OCI-LY1 (cell line): ENCODE measurements at regions not wholly inside any gene's neighbourhood (a gene's known extent, or its start where the extent isn't known, plus 50 kb on each side); places are given as distances from the start of the nearest gene placed in this dataset.

Experiments used
- H2AFZ ChIP-seq: fragments of 200-600 bp; sonication (generic), shearing (Covaris generic); 2 replicates; pipeline ENCODE4 v1.6.0; 2014; ENCODE audit warnings: antibody characterized with exemption, mild to moderate bottlenecking, low read length
- H3F3A ChIP-seq: fragments of 200-600 bp; sonication (generic), shearing (Covaris generic); 2 replicates; pipeline ENCODE4 v1.6.0; 2014; ENCODE audit warnings: mild to moderate bottlenecking, antibody characterized with exemption, low read length, moderate library complexity; ENCODE audit not compliant: insufficient read depth
- H3K27ac ChIP-seq: fragments of 200-600 bp; sonication (generic); 2 replicates; pipeline ENCODE4 v1.5.1; 2014; ENCODE audit warnings: low read length, mixed run types, mild to moderate bottlenecking, low read depth; ENCODE audit not compliant: poor library complexity, severe bottlenecking
- H3K27me3 ChIP-seq: fragments of 200-600 bp; sonication (generic); 2 replicates; pipeline ENCODE4 v1.6.0; 2014; ENCODE audit warnings: antibody characterized with exemption, mild to moderate bottlenecking, low read length, moderate library complexity; ENCODE audit not compliant: insufficient read depth
- H3K36me3 ChIP-seq: fragments of 200-600 bp; sonication (generic); 2 replicates; pipeline ENCODE4 v1.6.1; 2014; ENCODE audit warnings: mild to moderate bottlenecking, antibody characterized with exemption, low read length, moderate library complexity, mixed read lengths; ENCODE audit not compliant: insufficient read depth
- H3K4me1 ChIP-seq: fragments of 200-600 bp; sonication (generic); 2 replicates; pipeline ENCODE4 v1.5.1; 2014; ENCODE audit warnings: mild to moderate bottlenecking, low read length, moderate library complexity; ENCODE audit not compliant: insufficient read depth, severe bottlenecking
- H3K4me2 ChIP-seq: fragments of 200-600 bp; sonication (generic), shearing (Covaris generic); 2 replicates; pipeline ENCODE4 v1.6.1; 2014; ENCODE audit warnings: low read length
- H3K4me3 ChIP-seq: fragments of 200-600 bp; sonication (generic); 2 replicates; pipeline ENCODE4 v1.5.1; 2014; ENCODE audit warnings: low read length, low read depth, mild to moderate bottlenecking, mixed read lengths; ENCODE audit not compliant: poor library complexity, severe bottlenecking
- H3K79me2 ChIP-seq: fragments of 200-600 bp; shearing (Covaris generic); 2 replicates; pipeline ENCODE4 v1.6.1; 2016; ENCODE audit warnings: mixed run types, low read length, mixed read lengths; ENCODE audit not compliant: insufficient read depth
- H3K9ac ChIP-seq: fragments of 200-600 bp; sonication (generic), shearing (Covaris generic); 2 replicates; pipeline ENCODE4 v1.6.1; 2014; ENCODE audit warnings: mild to moderate bottlenecking, low read length, mixed read lengths
- H3K9me2 ChIP-seq: fragments of 200-600 bp; sonication (generic), shearing (Covaris generic); 2 replicates; pipeline ENCODE4 v1.6.1; 2014; ENCODE audit warnings: low read depth, mild to moderate bottlenecking, low read length, mixed read lengths
- H3K9me3 ChIP-seq: fragments of 200-600 bp; shearing (Covaris generic); 2 replicates; pipeline ENCODE4 v1.6.1; 2014; ENCODE audit warnings: low read length, mixed read lengths
- H4K20me1 ChIP-seq: fragments of 200-600 bp; sonication (generic), shearing (Covaris generic); 2 replicates; pipeline ENCODE4 v1.6.0; 2016; ENCODE audit warnings: mild to moderate bottlenecking, low read length; ENCODE audit not compliant: insufficient read depth
- CTCF ChIP-seq: fragments of 200-600 bp; sonication (generic), shearing (Covaris generic); IDR thresholded peaks from 2 replicates; pipeline ENCODE4 v1.5.1; 2017; ENCODE audit warnings: mild to moderate bottlenecking, antibody characterized with exemption, low read length, moderate library complexity, mixed read lengths
- EZH2 ChIP-seq: fragments of 200-600 bp; sonication (generic), shearing (Covaris generic); IDR thresholded peaks from 2 replicates; pipeline ENCODE4 v1.8.0; 2017; ENCODE audit warnings: borderline replicate concordance, mixed run types, mild to moderate bottlenecking, antibody characterized with exemption, low read length, moderate library complexity, mixed read lengths

GRCh38 chr6:166050559-166050958 is 117.1 kb downstream of the TBXT start:
- H3K9ac ChIP-seq: no peak overlapping the region
- H3F3A ChIP-seq: no peaks in the 10 kb centered on the region
- no peak overlapping the region for H2AFZ ChIP-seq
- no peaks in the 10 kb centered on the region for H3K36me3 ChIP-seq
- TF ChIP-seq CTCF (no peak), EZH2 (no peak)
- no peaks in the 10 kb centered on the region for H3K4me1 ChIP-seq
- H3K4me3 ChIP-seq: no peak overlapping the region
- H3K79me2 ChIP-seq: no peaks in the 10 kb centered on the region
- no peak overlapping the region for H3K4me2 ChIP-seq
- no peaks in the 10 kb centered on the region for H3K9me2 ChIP-seq
- no peaks in the 10 kb centered on the region for H3K27me3 ChIP-seq
- H4K20me1 ChIP-seq: no peaks in the 10 kb centered on the region
- no peak overlapping the region for H3K27ac ChIP-seq
- peaks cover 3% of the 10 kb centered on the region; the same call in 1 of the 2 replicates for H3K9me3 ChIP-seq

GRCh38 chr6:166046982-166047381 is 120.7 kb downstream of the TBXT start:
- H2AFZ ChIP-seq: no peak overlapping the region
- no peaks in the 10 kb centered on the region for H4K20me1 ChIP-seq
- no peaks in the 10 kb centered on the region for H3K4me1 ChIP-seq
- no peak for TF ChIP-seq CTCF
- TF ChIP-seq EZH2: no peak
- H3K36me3 ChIP-seq: no peaks in the 10 kb centered on the region
- no peak overlapping the region for H3K9ac ChIP-seq
- H3K4me2 ChIP-seq: no peak overlapping the region
- H3K9me2 ChIP-seq: no peaks in the 10 kb centered on the region
- H3K9me3 ChIP-seq: no peaks in the 10 kb centered on the region
- H3F3A ChIP-seq: no peaks in the 10 kb centered on the region
- H3K4me3 ChIP-seq: no peak overlapping the region
- H3K27ac ChIP-seq: no peak overlapping the region
- no peaks in the 10 kb centered on the region for H3K27me3 ChIP-seq
- no peaks in the 10 kb centered on the region for H3K79me2 ChIP-seq

- Histone ChIP-seq H3K27ac (no peak overlapping the region), H3K9ac (no peak overlapping the region), H4K20me1 (no peaks in the 10 kb centered on the region), H3K36me3 (no peaks in the 10 kb centered on the region), H3K79me2 (no peaks in the 10 kb centered on the region), H3F3A (no peaks in the 10 kb centered on the region), H3K9me3 (no peaks in the 10 kb centered on the region), H3K27me3 (no peaks in the 10 kb centered on the region), H3K9me2 (no peaks in the 10 kb centered on the region), H3K4me3 (no peak overlapping the region), H2AFZ (no peak overlapping the region), H3K4me1 (no peaks in the 10 kb centered on the region), H3K4me2 (no peak overlapping the region)
- no peak for TF ChIP-seq EZH2
- TF ChIP-seq CTCF: no peak
Measured at GRCh38 chr6:166046226-166046625, 121.4 kb downstream of the TBXT start.
